ENCODE measurements at regions not wholly inside any gene's neighbourhood (a gene's known extent, or its start where the extent isn't known, plus 50 kb on each side); places are given as distances from the start of the nearest gene placed in this dataset.

- Histone ChIP-seq H3K9ac (ENCODE audit: insufficient read depth in 1 of 2, low read depth in 2 of 2, low read length in 2 of 2) (no peak overlapping the region), H3K4me1 (replicated peaks in 1 of 2; ENCODE audit: control insufficient read depth in 2 of 2, insufficient read depth in 2 of 2, low read length in 2 of 2) (no peaks in the 10 kb centered on the region), H3K9me3 (replicated peaks; ENCODE audit: control insufficient read depth, insufficient read depth, low read depth, low read length) (no peaks in the 10 kb centered on the region), H2AFZ (ENCODE audit: low read depth, low read length) (no peak overlapping the region), H4K20me1 (replicated peaks; ENCODE audit: control insufficient read depth, insufficient read depth, low read length) (no peaks in the 10 kb centered on the region), H3K36me3 (ENCODE audit: control insufficient read depth, insufficient read depth, low read length) (no peaks in the 10 kb centered on the region), H3K9me1 (ENCODE audit: control insufficient read depth, insufficient read depth, low read length) (no peaks in the 10 kb centered on the region), H3K4me2 (ENCODE audit: insufficient read depth, low read length) (no peak overlapping the region), H3K27ac (ENCODE audit: extremely low read depth, low read depth, low read length) (no peak overlapping the region), H3K4me3 (no peak overlapping the region), H3K27me3 (ENCODE audit: control insufficient read depth in 2 of 2, insufficient read depth in 2 of 2, low read length in 2 of 2) (no peaks in the 10 kb centered on the region), H3K79me2 (ENCODE audit: control insufficient read depth, insufficient read depth, low read length) (no peaks in the 10 kb centered on the region)
- ChIA-PET CTCF (ENCODE audit: low intra/inter-chr PET ratio) (no interaction called here), POLR2A (no interaction called here)
- intact Hi-C loops (cut with micrococcal nuclease) (no loop called here), in situ Hi-C loops (cut with MboI) (no loop called here)
- no TSS peak for BruUV-seq (replicated peaks)
- FAIRE-seq (no peak), ATAC-seq (no peak), DNase-seq (ENCODE audit: extremely low read depth in 1 of 4, low spot score in 3 of 4) (no peak)
- WGBS (ENCODE audit: insufficient coverage, low coverage, missing lambda C conversion rate) = 0% methylated on average over 2 of the region's 2 CpGs
- no peak for TF ChIP-seq TAF7 (tag; IDR thresholded peaks at IDR 0.05)
- no peak for TF ChIP-seq YY1 (IDR thresholded peaks at IDR 0.05; ENCODE audit: borderline replicate concordance in 1 of 3, control insufficient read depth in 1 of 3, extremely low read depth in 1 of 3, insufficient read depth in 3 of 3, insufficient read length in 1 of 3, insufficient replicate concordance in 2 of 3, low read depth in 1 of 3, low read length in 2 of 3)
- no peak for TF ChIP-seq NCOA2 (IDR thresholded peaks at IDR 0.05; ENCODE audit: partially characterized antibody in 2 of 2)
- TF ChIP-seq, protein P1, sequence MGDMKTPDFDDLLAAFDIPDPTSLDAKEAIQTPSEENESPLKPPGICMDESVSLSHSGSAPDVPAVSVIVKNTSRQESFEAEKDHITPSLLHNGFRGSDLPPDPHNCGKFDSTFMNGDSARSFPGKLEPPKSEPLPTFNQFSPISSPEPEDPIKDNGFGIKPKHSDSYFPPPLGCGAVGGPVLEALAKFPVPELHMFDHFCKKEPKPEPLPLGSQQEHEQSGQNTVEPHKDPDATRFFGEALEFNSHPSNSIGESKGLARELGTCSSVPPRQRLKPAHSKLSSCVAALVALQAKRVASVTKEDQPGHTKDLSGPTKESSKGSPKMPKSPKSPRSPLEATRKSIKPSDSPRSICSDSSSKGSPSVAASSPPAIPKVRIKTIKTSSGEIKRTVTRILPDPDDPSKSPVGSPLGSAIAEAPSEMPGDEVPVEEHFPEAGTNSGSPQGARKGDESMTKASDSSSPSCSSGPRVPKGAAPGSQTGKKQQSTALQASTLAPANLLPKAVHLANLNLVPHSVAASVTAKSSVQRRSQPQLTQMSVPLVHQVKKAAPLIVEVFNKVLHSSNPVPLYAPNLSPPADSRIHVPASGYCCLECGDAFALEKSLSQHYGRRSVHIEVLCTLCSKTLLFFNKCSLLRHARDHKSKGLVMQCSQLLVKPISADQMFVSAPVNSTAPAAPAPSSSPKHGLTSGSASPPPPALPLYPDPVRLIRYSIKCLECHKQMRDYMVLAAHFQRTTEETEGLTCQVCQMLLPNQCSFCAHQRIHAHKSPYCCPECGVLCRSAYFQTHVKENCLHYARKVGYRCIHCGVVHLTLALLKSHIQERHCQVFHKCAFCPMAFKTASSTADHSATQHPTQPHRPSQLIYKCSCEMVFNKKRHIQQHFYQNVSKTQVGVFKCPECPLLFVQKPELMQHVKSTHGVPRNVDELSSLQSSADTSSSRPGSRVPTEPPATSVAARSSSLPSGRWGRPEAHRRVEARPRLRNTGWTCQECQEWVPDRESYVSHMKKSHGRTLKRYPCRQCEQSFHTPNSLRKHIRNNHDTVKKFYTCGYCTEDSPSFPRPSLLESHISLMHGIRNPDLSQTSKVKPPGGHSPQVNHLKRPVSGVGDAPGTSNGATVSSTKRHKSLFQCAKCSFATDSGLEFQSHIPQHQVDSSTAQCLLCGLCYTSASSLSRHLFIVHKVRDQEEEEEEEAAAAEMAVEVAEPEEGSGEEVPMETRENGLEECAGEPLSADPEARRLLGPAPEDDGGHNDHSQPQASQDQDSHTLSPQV (IDR thresholded peaks at IDR 0.05) = no peak
- TF ChIP-seq ZC3H8 (IDR thresholded peaks at IDR 0.05) = no peak
- TF ChIP-seq ZNF583 (CRISPR knock-in tag; IDR thresholded peaks at IDR 0.05) = no peak
- TF ChIP-seq, protein P2, sequence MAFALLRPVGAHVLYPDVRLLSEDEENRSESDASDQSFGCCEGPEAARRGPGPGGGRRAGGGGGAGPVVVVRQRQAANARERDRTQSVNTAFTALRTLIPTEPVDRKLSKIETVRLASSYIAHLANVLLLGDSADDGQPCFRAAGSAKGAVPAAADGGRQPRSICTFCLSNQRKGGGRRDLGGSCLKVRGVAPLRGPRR (CRISPR knock-in tag; IDR thresholded peaks at IDR 0.05) = no peak
- TF ChIP-seq, protein P3, sequence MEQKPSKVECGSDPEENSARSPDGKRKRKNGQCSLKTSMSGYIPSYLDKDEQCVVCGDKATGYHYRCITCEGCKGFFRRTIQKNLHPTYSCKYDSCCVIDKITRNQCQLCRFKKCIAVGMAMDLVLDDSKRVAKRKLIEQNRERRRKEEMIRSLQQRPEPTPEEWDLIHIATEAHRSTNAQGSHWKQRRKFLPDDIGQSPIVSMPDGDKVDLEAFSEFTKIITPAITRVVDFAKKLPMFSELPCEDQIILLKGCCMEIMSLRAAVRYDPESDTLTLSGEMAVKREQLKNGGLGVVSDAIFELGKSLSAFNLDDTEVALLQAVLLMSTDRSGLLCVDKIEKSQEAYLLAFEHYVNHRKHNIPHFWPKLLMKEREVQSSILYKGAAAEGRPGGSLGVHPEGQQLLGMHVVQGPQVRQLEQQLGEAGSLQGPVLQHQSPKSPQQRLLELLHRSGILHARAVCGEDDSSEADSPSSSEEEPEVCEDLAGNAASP (IDR thresholded peaks at IDR 0.05) = no peak
- TF ChIP-seq KLF1 (tag; IDR thresholded peaks at IDR 0.05) = no peak
- no peak for TF ChIP-seq SLC30A9 (CRISPR knock-in tag; IDR thresholded peaks at IDR 0.05)
- no peak for TF ChIP-seq ZNF445 (CRISPR knock-in tag; IDR thresholded peaks at IDR 0.05; ENCODE audit: low read depth)
- TF ChIP-seq MXD1 (CRISPR knock-in tag; IDR thresholded peaks at IDR 0.05; ENCODE audit: borderline replicate concordance, poor library complexity, severe bottlenecking) = no peak
- TF ChIP-seq FOXJ2 (tag; IDR thresholded peaks at IDR 0.05) = no peak
- TF ChIP-seq XRCC3 (IDR thresholded peaks at IDR 0.05) = no peak
- no peak for TF ChIP-seq EZH2 (IDR thresholded peaks at IDR 0.05; ENCODE audit: borderline replicate concordance, low read depth, low read length)
- TF ChIP-seq GATAD2B (IDR thresholded peaks at IDR 0.05; ENCODE audit: borderline replicate concordance) = no peak
- no peak for TF ChIP-seq KAT7 (CRISPR knock-in tag; IDR thresholded peaks at IDR 0.05; ENCODE audit: borderline replicate concordance)
- TF ChIP-seq HDAC1 (IDR thresholded peaks at IDR 0.05) = no peak
These were observed 647.2 kb downstream of the LIG4 start for GRCh38 chr13:107568181-107568580.

All from K562 (cell line).